ENCODE measurements at regions not wholly inside any gene's neighbourhood (a gene's known extent, or its start where the extent isn't known, plus 50 kb on each side); places are given as distances from the start of the nearest gene placed in this dataset.
"Not testable (repeated sequence)": the region's sequence is repeated elsewhere in the genome, so short reads cannot be mapped to it uniquely, and the experiment has no call there.

DNA sequence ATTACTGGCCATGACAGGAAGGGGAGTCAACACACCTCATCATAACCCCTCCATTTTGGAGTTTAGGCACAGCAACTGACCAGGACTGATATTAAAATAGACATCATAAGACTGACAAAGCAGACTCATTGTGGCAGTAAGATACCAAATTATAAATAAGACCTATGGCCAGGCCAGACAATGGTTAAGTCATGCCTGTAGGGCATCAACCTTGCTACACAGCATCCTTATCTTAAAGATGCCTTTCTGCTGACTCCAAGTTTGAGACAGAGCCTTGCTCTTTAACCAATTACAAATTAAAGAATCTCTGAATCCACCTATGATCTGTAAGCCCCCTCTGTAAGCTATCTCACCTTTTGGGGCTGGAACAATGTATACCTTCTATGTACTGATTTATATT lies 65.5 kb downstream of the VCX2 start:
- no peak for DNase-seq (ENCODE audit: low read depth)

DNA sequence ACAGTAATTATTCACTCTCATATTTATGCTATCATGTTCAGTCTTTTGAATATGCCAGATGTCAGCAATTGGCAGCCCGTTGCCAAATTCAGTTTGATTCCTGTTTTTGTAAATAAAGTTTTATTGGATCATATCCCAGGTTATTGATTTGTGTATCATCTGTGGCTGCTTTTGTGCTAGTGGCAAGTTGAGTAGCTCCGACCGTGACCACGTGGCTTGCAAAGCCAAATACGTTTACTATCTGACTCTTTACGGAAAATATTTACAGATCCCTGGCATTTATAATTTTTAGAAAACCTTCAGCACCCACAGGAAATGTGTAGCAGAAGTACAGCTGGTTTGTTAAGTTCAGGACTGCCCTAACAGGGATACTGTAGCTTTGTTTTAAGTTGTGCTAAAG lies 67.4 kb downstream of the VCX2 start:
- no peak for DNase-seq (ENCODE audit: low read depth)

DNA sequence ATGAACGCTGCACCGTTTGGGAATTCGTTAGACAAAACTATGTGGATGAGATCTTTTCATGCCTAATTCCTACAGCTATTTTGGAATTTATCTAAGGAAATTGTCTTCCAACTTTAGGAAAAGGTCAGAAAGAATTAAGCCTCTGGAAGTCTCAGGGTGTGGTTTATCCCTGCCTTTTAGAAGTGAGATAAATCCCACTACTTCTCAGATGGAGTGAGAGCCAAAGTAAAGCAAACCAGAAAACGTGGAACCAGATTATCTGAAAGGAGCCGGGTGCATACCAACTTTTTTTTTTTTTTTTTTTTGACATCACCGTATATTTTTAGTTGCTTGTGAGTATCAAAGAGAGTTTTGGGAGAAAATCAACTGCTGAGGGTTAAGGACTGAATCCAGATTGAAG lies 79.6 kb downstream of the VCX2 start:
- no peak for DNase-seq (ENCODE audit: low read depth)

DNA sequence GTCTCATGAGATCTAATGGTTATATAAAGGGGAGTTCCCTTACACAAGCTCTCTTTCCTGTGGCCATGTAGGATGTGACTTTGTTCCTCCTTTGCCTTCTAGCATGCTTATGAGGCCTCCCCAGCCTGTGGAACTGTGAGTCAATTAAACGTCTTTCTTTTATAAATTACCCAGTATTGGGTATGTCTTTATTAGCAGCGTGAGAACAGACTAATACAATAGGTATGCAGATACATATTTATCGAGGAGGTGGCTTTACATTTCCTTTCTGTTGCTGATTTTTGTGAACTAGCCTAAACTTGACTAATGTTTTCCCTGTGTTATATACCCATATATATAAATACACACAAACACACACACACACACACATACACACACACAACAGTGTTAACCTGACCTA lies 80.2 kb downstream of the VCX2 start:
- no peak for DNase-seq (ENCODE audit: low read depth)

DNA sequence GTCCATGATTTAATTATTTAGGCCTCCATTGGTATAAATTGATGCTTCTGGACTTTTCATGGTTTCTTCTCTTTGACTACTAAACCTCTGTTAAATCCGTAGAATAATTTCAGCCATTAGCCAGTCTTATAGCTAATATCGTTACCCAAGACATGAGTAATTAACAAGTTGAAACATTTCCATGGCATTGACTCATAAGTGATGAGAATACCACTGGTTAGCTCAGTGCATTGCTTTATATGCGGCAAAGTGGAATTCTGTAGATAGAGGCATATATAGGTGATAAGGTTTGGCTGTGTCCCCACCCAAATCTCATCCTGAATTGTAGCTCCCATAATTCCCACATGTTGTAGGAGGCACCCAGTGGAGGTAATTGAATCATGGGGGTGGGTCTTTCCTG lies 80.6 kb downstream of the VCX2 start:
- no peak for DNase-seq (ENCODE audit: low read depth)

DNA sequence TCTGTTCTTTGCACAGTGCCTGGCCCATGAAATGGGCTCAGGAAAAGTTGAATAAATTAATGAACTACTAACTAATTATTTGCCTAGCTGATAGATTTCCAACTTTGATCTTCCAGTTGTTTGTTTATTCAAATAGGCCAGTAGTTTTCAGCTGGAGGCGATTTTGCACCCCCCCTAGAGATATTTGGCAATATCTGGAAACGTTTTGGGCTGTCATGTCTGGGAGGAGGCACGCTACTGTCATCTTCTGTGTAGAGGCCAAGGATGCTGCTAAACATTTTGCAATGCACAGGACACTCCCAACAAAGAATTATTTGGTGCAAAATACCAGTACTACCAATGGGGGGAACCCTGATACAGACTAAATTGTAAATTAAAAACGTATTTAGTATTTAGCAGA lies 81.9 kb downstream of the VCX2 start:
- DNase-seq (ENCODE audit: low read depth): no peak

DNA sequence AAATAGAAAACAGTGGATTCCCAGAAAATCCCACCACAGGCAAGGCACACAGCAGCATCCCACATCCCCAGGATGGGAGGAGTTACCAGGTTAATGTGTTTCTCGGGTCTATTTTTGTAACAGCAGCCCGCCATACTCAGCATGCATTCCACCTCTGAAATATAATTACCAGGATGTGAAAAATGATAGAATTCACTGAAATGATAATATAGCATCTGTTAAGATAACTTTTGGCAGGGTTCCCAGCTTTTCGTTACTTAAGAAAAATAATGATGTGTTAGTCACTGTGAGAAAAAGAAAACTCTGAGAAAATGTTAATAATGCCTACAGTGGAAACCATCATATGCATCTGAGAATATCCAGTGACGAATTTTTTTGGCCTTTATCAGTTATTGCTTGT lies 87.1 kb downstream of the VCX2 start:
- no peak for DNase-seq (ENCODE audit: low read depth)

DNA sequence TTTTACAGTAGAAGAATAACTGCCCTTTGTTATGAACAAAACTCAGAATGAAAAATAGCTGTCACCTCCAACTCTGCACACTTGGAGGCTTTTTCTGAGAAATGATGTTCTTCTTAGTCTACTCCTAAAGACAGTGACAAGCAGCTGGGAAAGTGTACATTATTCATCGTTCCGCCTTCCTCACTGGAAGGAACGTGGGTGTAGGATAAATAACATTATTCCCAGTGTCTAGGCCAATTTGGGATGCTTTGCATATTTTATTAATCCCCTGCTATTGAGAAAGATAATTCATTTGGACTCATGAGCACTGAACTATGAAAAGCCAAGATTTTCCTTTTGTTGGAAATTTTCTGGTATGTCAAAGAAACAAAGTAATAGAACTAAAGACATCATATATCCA lies 87.8 kb downstream of the VCX2 start:
- DNase-seq (ENCODE audit: low read depth): no peak

DNA sequence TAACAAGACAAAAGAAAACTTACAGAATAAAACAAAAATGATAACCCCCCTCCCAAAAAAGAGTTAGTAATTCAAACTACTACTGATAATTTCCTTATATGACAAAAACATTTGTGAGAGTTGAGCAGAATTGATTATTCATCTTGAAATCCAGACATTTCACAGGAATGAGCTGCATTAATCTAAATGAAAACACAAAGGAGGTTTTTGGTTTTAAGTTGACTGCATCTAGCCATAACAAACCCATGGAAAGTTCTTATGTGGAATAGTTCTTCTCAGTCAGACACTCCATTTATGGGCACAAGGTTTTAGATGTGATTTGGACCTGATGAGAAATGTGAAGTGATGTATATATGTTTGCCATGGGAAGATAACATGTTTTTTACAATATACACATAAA lies 95.4 kb downstream of the VCX2 start:
- DNase-seq (ENCODE audit: low read depth): no peak

DNA sequence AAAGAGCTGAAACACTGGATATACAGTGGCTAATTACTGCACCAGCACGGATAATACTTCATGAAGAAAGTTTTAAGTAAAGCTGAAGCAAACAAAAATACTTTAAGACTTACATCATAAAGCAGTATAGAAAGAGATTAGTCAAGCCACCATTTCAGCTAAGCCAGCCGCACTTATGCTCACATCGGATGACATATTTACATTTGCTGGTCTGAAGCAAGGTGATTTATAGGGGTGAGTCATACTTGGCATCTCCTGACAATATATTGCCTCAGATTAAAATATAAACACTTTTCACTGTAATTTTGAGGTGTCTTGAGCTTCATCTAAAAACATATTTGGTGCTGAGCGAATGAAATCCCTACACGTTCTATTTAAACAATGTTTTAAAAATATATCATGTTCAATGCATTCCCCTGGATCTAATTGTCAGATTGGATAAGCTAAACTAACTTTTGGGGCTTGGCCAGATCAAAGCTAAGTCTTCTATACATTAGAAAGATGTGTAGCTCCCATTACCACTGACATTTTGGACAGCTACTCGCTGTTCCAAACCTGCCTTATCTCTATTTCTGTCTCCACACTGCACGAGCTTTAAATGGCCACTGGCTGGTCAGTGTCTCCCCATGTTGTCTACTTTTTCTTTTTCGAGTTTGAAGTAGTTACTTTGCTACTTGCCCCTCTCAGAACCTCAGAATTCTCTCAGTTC lies 103.2 kb downstream of the VCX2 start:
- DNase-seq (ENCODE audit: low read depth): no peak

DNA sequence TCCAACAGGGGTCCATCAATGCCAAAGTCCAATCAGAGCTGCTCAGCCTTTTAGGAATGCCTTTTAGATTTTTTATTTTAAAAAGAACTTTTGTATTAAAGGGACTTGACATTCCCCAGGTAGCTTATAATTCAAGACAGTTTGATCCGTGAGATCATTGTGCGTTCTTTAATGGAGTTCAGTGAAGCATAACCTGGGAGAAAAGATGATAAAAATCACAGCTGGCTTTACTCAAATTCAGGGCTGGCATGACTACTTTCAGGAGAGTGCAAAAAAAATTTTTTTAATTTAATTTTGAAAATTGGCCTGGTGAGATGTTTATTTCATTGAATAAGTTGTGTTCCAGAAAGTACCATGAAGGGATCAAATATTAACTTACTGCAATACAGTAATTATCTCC lies 118.2 kb downstream of the VCX2 start:
- DNase-seq (ENCODE audit: low read depth): no peak

DNA sequence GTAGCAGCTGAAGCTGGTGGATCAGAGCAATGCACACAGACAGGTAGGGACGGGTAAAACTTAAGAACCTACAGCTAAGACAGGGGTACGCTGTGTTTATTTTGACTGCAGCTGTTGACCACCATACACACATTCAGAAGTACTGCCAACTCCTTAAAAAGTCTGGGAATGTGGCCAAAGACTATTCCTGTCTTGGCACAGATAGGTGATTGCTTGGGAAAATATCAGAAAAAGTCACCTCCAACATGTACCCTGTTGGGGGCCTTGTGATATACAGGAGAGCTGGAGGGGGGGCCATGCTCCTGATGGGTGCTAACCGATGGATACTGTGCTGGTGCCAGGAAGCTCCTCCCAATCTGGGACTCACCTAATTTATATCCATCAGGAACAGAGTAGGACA lies 121.2 kb downstream of the VCX2 start:
- DNase-seq (ENCODE audit: low read depth): no peak

DNA sequence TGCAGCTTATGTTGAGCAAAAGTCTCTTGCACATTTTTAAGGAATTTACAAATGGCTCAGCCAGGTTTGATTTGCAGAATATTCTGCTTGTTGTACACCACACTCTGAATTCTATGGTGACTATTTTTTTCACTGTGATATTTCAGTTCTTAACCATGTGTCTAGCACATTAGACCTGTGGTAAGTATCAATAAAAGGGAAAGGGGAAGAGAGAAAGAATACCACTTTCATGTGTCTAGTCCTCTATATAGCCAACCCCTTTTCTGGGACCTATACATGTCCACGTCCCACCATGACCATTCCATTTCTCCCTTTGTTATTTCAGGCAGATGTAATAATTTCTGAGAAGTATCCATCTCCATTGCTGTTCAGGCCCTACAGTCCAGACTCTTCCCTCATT lies 121.3 kb upstream of the PNPLA4 start:
- no peak for DNase-seq (ENCODE audit: low read depth)

DNA sequence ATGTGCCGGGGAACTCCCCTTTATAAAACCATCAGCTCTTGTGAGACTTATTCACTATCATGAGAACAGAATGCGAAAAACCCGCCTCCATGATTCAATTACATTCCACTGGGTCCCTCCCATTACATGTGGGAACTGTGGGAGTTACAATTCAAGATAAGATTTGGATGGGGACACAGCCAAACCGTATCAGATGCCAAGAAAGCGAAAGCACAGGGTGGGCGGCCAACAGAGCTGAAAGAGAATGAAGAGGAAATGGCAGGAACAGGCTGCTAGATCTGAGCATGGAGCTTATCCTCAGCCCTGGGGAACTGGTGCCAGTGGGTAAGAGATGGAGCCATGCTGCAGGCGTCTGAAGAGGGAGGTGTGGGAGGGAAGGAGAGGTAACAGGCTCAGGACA lies 117.7 kb upstream of the PNPLA4 start:
- no peak for DNase-seq (ENCODE audit: low read depth)

DNA sequence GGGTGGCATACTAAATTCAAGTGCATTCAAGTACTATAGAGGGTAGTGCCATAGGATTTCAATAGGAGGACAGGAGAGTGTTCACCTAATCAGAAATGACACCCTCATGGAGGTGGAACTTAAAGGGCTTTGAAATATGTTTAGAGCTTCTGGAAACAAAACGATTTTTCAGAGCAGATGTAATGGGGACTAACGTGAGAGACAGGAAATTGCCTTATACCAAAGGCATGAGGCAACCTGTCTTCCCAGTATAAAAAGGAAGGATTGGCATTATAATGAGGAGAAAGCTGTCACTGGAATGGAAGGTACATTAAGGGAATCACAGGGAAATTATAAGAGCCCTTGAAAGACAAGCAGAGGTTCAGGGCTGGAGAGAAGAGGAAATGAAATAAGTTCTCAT lies 116.3 kb upstream of the PNPLA4 start:
- DNase-seq (ENCODE audit: low read depth): no peak

DNA sequence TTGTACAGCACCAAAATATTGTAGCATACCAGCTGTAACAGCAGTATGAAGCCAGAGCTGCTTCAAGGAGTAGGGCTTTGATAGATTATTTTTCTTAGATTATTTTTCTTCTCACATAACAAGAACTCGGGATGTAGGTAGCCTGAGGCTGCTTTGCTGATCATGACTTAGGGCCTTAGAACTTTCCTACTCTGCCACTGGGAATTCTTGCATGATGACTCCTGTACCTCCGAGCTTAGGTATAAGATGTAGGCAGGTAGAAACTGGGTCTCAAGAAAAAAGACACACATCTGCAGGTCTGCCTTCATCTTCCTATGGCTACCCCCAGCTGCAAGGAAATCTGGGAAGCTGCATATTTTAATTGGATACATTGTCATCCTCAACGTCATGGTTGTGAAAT lies 115.9 kb upstream of the PNPLA4 start:
- DNase-seq (ENCODE audit: low read depth): no peak

DNA sequence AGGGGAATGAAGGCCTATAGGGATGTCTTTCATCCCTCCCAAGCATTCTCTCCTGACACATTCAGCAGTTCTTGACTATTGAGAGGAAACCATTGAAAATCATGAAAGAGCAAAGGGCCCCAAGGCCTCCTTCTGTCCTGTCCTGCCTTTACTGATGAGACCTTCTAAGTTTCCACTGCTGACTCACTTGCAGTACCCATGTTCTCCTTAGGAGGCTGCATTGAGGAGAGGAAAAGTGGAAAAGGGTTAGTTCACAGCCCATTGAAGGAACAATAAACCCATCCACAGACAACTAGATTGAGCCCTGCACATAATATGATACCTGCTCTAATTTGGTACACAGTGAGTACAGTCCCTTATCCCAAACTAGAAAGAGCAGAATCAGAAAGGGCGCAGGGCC lies 115.1 kb upstream of the PNPLA4 start:
- DNase-seq (ENCODE audit: low read depth): no peak

DNA sequence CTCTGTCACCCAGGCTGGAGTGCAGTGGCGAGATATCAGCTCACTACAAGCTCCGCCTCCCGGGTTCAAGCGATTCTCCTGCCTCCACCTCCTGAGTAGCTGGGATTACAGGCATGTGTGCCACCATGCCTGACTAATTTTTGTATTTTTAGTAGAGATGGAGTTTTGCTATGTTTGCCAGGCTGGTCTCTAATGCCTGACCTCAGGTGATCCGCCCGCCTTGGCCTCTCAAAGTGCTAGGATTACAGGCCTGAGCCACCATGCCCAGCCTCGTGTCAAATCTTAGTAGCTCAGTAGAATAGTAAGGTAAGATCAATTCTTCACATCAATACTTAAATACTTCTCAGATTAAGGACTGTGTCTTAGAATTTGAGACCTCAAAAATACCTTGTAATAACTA lies 112.5 kb upstream of the PNPLA4 start:
- DNase-seq (ENCODE audit: low read depth): not testable (repeated sequence)

DNA sequence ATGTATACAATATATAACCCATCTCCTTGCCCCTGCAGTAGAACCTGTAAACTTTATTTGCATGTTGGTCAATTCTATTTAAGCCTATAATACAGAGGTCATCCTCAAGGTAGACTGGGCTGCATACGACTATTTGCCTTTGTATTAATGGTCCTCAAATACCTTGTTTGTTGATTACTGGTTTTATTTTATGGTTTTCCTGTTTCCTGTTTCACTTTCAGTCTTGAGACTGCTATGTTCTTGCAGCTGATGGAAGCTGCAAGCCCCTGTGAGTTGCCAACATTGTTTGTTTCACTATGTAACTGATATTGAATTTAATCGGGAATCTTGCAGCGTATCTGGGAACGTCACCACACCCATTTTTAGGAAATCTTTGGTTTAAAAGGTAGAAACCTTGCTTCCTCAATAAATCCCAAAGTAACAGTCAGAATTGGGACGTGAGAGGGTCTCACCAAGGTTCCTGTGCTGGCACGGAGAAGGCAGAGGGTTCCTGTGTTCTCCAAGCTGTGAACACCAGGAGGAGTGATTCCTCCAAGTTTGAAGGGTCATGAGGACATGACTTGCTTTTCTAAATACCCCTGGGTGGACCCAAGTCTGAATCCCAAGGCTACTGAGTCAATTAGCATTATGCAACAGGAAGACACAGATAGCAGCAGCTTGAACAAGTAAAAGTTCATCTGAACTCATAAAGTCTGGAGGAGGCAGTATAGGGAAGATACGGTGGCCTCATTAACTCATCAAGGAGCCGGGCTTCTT lies 110.6 kb upstream of the PNPLA4 start:
- DNase-seq (ENCODE audit: low read depth): no peak

DNA sequence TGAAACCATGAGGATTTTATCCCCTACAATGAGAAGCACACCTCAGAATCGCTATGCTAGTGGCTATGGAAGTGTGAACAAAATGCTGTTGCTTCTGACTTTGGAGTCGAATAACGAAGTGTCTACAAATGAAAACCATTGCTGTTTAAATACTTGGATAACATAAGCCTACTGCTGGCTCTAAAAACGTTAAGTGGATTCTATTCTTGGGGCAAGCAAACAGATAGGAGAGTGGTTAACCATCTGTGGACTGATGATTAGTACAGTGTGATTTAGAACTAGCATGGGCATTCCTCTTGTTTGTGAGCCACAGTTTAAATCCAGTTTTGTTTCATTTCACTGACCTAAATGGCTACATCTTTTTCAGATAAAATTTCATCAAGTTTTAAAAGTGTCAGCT lies 109.7 kb upstream of the PNPLA4 start:
- DNase-seq (ENCODE audit: low read depth): no peak

DNA sequence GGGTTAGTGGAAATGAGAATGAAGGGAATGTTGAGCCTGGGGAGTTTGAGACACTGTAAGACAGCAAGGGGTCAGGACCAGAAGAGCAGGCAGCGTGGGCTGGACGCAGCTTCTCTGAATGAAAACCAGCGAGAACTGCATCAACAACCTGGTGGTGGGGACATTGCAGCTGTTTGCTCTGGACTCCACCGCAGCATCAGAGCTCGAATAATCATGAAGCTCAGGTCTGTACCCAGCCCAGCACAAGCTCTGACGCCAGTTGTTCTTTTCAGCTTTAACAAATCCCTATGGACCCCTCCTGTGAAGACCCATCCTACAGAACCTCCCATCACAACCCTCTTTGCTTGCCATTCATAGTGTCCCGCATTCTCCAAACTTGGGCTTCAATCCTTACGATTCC lies 106.8 kb upstream of the PNPLA4 start:
- DNase-seq (ENCODE audit: low read depth): no peak

DNA sequence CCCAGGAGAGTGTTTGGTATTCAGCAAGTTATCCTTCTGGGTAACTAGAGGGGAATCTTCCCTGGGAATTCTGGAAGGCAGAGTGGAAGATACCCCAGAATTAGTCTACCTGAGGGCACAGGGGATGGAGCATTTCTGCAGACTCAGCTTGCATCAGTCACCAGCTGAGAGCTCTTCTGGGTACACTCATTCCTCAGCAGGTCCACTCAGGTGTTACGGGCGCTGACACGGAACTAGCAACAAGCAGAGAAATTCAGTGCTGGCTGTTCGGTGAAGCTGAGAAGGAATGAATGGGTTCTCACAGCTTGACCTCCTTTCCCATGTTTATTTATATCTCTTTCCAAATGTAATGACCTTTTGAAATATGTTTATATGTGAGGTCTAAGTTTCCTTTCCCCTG lies 106.0 kb upstream of the PNPLA4 start:
- DNase-seq (ENCODE audit: low read depth): no peak

DNA sequence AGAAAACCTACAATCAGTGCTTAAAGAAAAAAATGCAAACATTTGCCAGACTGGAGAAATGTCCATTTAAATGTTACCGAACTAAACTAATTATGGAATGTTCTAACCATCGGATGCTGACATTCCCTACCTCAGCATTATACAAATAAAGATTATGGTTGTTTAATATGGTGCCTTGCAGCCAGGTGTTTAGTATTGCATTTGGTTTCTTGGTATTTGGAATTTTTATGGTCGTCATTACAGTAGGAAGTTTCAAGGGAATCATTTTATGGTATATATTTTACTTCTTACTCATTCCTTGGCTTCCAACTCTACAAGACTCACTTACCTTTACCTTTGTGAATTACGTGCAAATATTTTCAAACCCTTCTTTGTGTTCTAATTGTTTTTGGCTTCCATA lies 103.1 kb upstream of the PNPLA4 start:
- no peak for DNase-seq (ENCODE audit: low read depth)

Data from myocyte (in vitro differentiated cells).